ENCODE measurements at regions not wholly inside any gene's neighbourhood (a gene's known extent, or its start where the extent isn't known, plus 50 kb on each side); places are given as distances from the start of the nearest gene placed in this dataset.

GRCh38 chr6:4559281-4559875 is 216.8 kb upstream of the CDYL start:
- no peak overlapping the region for H3K4me3 ChIP-seq (ENCODE audit: low read depth, low read length)
- TF ChIP-seq CTCF (IDR thresholded peaks at IDR 0.05; ENCODE audit: insufficient read depth, low read depth, low read length), result no peak

GRCh38 chr6:4554645-4555044 is 221.6 kb upstream of the CDYL start:
- H3K4me3 ChIP-seq (ENCODE audit: low read depth, low read length), result no peak overlapping the region
- no peak for DNase-seq (ENCODE audit: low read depth)
- POLR2A ChIA-PET, result no interaction called here
- peaks cover 5% of the 10 kb centered on the region for H3K27me3 ChIP-seq (ENCODE audit: control insufficient read depth, insufficient read depth, low read length)
- TF ChIP-seq CTCF (IDR thresholded peaks at IDR 0.05; ENCODE audit: insufficient read depth, low read depth, low read length), result no peak
- no peaks in the 10 kb centered on the region for H3K36me3 ChIP-seq (ENCODE audit: control insufficient read depth, insufficient read depth, low read length)
- CTCF ChIA-PET, result interaction anchor here (2.2 kb wide), 1 partner anchor 13 kb away, joined by 5 read pairs; no protein-coding TSS in a partner anchor

More at GRCh38 chr6:4559281-4559875, 216.8 kb upstream of the CDYL start:
- POLR2A ChIA-PET, result no interaction called here
- Histone ChIP-seq H3K27me3 (ENCODE audit: control insufficient read depth, insufficient read depth, low read length) (no peaks in the 10 kb centered on the region; the same call in 1 of the 2 replicates), H3K36me3 (ENCODE audit: control insufficient read depth, insufficient read depth, low read length) (no peaks in the 10 kb centered on the region)
- CTCF ChIA-PET, result no interaction called here
- no peak for DNase-seq (ENCODE audit: low read depth)

GRCh38 chr6:4553387-4553786 is 222.8 kb upstream of the CDYL start:
- ChIA-PET CTCF (no interaction called here), POLR2A (interaction anchor here (0.6 kb wide), 1 partner anchor 1484 kb away, joined by 3 read pairs; no protein-coding TSS in a partner anchor)
- no peaks in the 10 kb centered on the region for H3K36me3 ChIP-seq (ENCODE audit: control insufficient read depth, insufficient read depth, low read length)
- TF ChIP-seq CTCF (IDR thresholded peaks at IDR 0.05; ENCODE audit: insufficient read depth, low read depth, low read length), result no peak
- no peak for DNase-seq (ENCODE audit: low read depth)
- no peak overlapping the region for H3K4me3 ChIP-seq (ENCODE audit: low read depth, low read length)
- peaks cover 5% of the 10 kb centered on the region for H3K27me3 ChIP-seq (ENCODE audit: control insufficient read depth, insufficient read depth, low read length)

- POLR2A ChIA-PET, result no interaction called here
- Histone ChIP-seq H3K36me3 (ENCODE audit: control insufficient read depth, insufficient read depth, low read length) (no peaks in the 10 kb centered on the region), H3K27me3 (ENCODE audit: control insufficient read depth, insufficient read depth, low read length) (peaks cover 5% of the 10 kb centered on the region), H3K4me3 (ENCODE audit: low read depth, low read length) (no peak overlapping the region)
- CTCF ChIA-PET, result no interaction called here
- no peak for DNase-seq (ENCODE audit: low read depth)
- TF ChIP-seq CTCF (IDR thresholded peaks at IDR 0.05; ENCODE audit: insufficient read depth, low read depth, low read length), result no peak
These were observed 226.0 kb upstream of the CDYL start for GRCh38 chr6:4550227-4550597.

GRCh38 chr6:4549556-4550226 is 226.5 kb upstream of the CDYL start:
- TF ChIP-seq CTCF (IDR thresholded peaks at IDR 0.05; ENCODE audit: insufficient read depth, low read depth, low read length), result no peak
- Histone ChIP-seq H3K36me3 (ENCODE audit: control insufficient read depth, insufficient read depth, low read length) (no peaks in the 10 kb centered on the region), H3K27me3 (ENCODE audit: control insufficient read depth, insufficient read depth, low read length) (peaks cover 5% of the 10 kb centered on the region), H3K4me3 (ENCODE audit: low read depth, low read length) (no peak overlapping the region)
- no peak for DNase-seq (ENCODE audit: low read depth)
- ChIA-PET POLR2A (no interaction called here), CTCF (no interaction called here)
